ENCODE measurements at regions not wholly inside any gene's neighbourhood (a gene's known extent, or its start where the extent isn't known, plus 50 kb on each side); places are given as distances from the start of the nearest gene placed in this dataset.
A peak's percentile ranks its signal among the peaks of the same experiment; 100 is the strongest.

DNA sequence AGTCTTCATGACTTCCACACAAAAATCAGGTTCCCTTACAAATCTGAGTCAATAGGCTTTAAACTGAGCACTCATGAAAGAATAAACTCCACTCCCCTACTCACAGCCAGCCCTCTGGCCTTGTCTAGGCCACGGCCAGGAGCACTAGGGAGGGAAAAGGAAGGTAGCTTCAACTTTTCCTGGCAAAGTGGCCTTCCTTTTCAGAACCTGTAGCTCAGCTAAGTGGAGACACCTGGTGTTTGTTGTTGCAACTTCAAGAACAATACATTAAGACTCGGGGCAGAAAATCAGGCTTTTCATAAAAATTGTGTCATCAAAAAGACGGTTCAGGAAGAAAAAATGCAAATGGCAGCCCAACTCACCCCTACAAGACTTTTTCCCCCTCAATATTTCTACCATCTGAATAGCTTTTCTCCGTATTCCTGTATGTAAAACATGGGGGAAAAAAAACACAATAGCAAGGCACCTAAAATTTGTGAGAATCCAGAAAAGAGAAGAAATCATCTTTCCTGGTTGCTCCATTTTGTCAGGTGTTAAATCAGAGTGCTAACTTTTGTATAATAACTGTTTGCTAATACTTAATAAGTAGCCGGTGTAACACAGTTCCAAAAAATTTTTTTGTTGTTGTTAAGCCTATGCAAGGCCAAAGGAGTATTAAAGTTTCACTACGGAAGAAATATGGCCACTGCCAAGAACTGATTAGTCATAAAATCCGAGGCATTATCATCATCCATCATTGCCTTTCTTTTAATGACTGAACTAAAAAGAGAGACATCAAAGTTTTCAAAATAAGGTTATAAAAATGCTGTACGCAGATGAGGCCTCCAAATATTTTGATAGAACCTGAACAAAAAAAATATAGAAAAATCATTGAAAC, 66.2 kb upstream of the ARID5B start:
- Histone ChIP-seq H4K8ac (ENCODE audit: low read depth in 2 of 2, low read length in 2 of 2) (peak overlapping the region; percentile 48 to 82), H3K9ac (ENCODE audit: low read depth, low read length) (no peak overlapping the region), H3K4me3 (ENCODE audit: insufficient read depth, low read depth, low read length) (no peak overlapping the region), H3K4me2 (ENCODE audit: low read depth, low read length) (peak overlapping the region; percentile 74; the same call in 1 of the 2 replicates), H2BK20ac (ENCODE audit: low read depth, low read length) (peak overlapping the region; percentile 95), H3K23ac (ENCODE audit: low read depth, low read length) (0 out of 2 replicates have a peak overlapping the region, but pooled peaks have one; percentile 37), H2BK15ac (ENCODE audit: low read depth, low read length) (peak overlapping the region; percentile 57; the same call in 2 of the 3 replicates), H4K91ac (ENCODE audit: insufficient read depth, low read depth, low read length) (peak overlapping the region; percentile 93), H2BK120ac (ENCODE audit: low read depth, low read length) (peak overlapping the region; percentile 91), H3K27me3 (ENCODE audit: control insufficient read depth, insufficient read depth, low read length) (no peaks in the 10 kb centered on the region), H3K36me3 (ENCODE audit: control insufficient read depth, insufficient read depth, low read length) (no peaks in the 10 kb centered on the region), H3K27ac (ENCODE audit: insufficient read depth, low read length) (peak overlapping the region; percentile 39; the same call in 1 of the 2 replicates), H3K79me1 (ENCODE audit: low read depth in 1 of 2, low read length in 2 of 2) (0 out of 4 replicates have a peak, but pooled peaks cover 0 to 2% of the 10 kb centered on the region in 2 experiments), H4K5ac (ENCODE audit: low read depth, low read length) (peak overlapping the region; percentile 94), H3K18ac (ENCODE audit: low read depth, low read length) (peak overlapping the region; percentile 90), H2AFZ (replicated peaks; ENCODE audit: low read length, poor library complexity) (peak overlapping the region; percentile 48), H3K9me1 (ENCODE audit: insufficient read depth, low read length) (0 out of 2 replicates have a peak, but pooled peaks cover 6% of the 10 kb centered on the region), H4K20me1 (ENCODE audit: insufficient read depth, low read length) (no peaks in the 10 kb centered on the region), H3K4ac (ENCODE audit: low read depth, low read length) (peak overlapping the region; percentile 85), H3K56ac (ENCODE audit: extremely low read depth, insufficient read depth, low read length) (peak overlapping the region; percentile 48; the same call in 1 of the 2 replicates), H3K14ac (replicated peaks; ENCODE audit: low read depth, low read length) (peak overlapping the region; percentile 80), H2AK9ac (replicated peaks; ENCODE audit: low read depth, low read length, poor library complexity) (peak overlapping the region; percentile 38), H3K4me1 (ENCODE audit: control insufficient read depth, insufficient read depth, low read length) (peaks cover 14% of the 10 kb centered on the region), H3K9me3 (ENCODE audit: control insufficient read depth, insufficient read depth, low read length) (no peaks in the 10 kb centered on the region), H2AK5ac (ENCODE audit: low read depth, low read length) (peak overlapping the region; percentile 61; the same call in 1 of the 2 replicates), H2BK5ac (ENCODE audit: low read depth, low read length, poor library complexity, severe bottlenecking) (peak overlapping the region; percentile 76)
- dilution Hi-C loops (cut with HindIII; ENCODE audit: low sequenced_read_pairs, unreplicated experiment), result no loop called here
- no CpG with 5 or more reads among the region's 8 CpGs for WGBS, 2 experiments (ENCODE audit: extremely low coverage in 2 of 2, insufficient read length in 1 of 2)
- in situ Hi-C loops (cut with MboI; ENCODE audit: low sequenced_read_pairs), result no loop called here
- ChIA-PET POLR2A (ENCODE audit: unreplicated experiment) (interaction anchor here (0.5 kb wide), 1 partner anchor 66 kb away, joined by 5 read pairs; no protein-coding TSS in a partner anchor), CTCF (interaction anchor here (0.5 to 2.4 kb wide), 6 partner anchors 41 to 429 kb away, joined by 3 to 14 read pairs (median 3); no protein-coding TSS in a partner anchor)
- TF ChIP-seq RAD21 (IDR thresholded peaks at IDR 0.05; ENCODE audit: low read length), result peak; percentile 62
- peak; percentile 44 for TF ChIP-seq SMC3 (IDR thresholded peaks at IDR 0.05; ENCODE audit: low read depth, low read length)
- TF ChIP-seq, protein P1, sequence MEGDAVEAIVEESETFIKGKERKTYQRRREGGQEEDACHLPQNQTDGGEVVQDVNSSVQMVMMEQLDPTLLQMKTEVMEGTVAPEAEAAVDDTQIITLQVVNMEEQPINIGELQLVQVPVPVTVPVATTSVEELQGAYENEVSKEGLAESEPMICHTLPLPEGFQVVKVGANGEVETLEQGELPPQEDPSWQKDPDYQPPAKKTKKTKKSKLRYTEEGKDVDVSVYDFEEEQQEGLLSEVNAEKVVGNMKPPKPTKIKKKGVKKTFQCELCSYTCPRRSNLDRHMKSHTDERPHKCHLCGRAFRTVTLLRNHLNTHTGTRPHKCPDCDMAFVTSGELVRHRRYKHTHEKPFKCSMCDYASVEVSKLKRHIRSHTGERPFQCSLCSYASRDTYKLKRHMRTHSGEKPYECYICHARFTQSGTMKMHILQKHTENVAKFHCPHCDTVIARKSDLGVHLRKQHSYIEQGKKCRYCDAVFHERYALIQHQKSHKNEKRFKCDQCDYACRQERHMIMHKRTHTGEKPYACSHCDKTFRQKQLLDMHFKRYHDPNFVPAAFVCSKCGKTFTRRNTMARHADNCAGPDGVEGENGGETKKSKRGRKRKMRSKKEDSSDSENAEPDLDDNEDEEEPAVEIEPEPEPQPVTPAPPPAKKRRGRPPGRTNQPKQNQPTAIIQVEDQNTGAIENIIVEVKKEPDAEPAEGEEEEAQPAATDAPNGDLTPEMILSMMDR (conservative IDR thresholded peaks at IDR 0.05; ENCODE audit: low read depth, low read length), result peak; percentile 50
- 0 out of 2 replicates have a peak, but pooled peaks have one; percentile 5 for TF ChIP-seq FOS (IDR thresholded peaks at IDR 0.05; ENCODE audit: low read depth, low read length)
- TF ChIP-seq NFE2L2 (IDR thresholded peaks at IDR 0.05; ENCODE audit: low read depth, low read length), result no peak
- no peak for TF ChIP-seq RCOR1 (IDR thresholded peaks at IDR 0.05; ENCODE audit: insufficient replicate concordance, low read length)
- BruUV-seq (replicated peaks), result no TSS peak
- peak; percentile 59 for ATAC-seq (ENCODE audit: low read depth)
- DNase-seq, result peak; percentile 78
- intact Hi-C loops (cut with micrococcal nuclease), result loop anchor here (1.0 to 5.0 kb wide), 6 partner anchors 42 to 1019 kb away; no protein-coding TSS in a partner anchor
